ENCODE measurements at regions not wholly inside any gene's neighbourhood (a gene's known extent, or its start where the extent isn't known, plus 50 kb on each side); places are given as distances from the start of the nearest gene placed in this dataset.

- Histone ChIP-seq H3K4me1 (ENCODE audit: control insufficient read depth in 1 of 2, insufficient read depth in 2 of 2, low read length in 2 of 2) (no peaks in the 10 kb centered on the region), H3K27ac (ENCODE audit: low read depth, low read length) (no peak overlapping the region), H4K20me1 (ENCODE audit: insufficient read depth) (no peaks in the 10 kb centered on the region), H3K4me3 (replicated peaks in 1 of 2; ENCODE audit: low read depth in 1 of 2, low read length in 2 of 2) (no peak overlapping the region), H3K9ac (ENCODE audit: low read length) (no peak overlapping the region), H3K9me3 (ENCODE audit: control insufficient read depth in 1 of 2, insufficient read depth in 1 of 2, low read depth in 1 of 2, low read length in 2 of 2) (no peaks in the 10 kb centered on the region), H3K36me3 (ENCODE audit: control insufficient read depth in 1 of 2, insufficient read depth in 2 of 2, low read length in 2 of 2) (no peaks in the 10 kb centered on the region), H3K79me2 (ENCODE audit: insufficient read depth, low read length) (no peaks in the 10 kb centered on the region), H3K9me2 (ENCODE audit: insufficient read depth) (no peaks in the 10 kb centered on the region), H2AFZ (ENCODE audit: low read depth, low read length, poor library complexity, severe bottlenecking) (no peak overlapping the region), H3K27me3 (ENCODE audit: insufficient read depth, low read length) (0 out of 2 replicates have a peak, but pooled peaks cover 4% of the 10 kb centered on the region), H3K4me2 (ENCODE audit: low read length) (no peak overlapping the region)
- DNase-seq (ENCODE audit: low read depth, low spot score) (no peak), ATAC-seq (no peak)
- CTCF ChIA-PET = no interaction called here
- POLR2A ChIA-PET = no interaction called here
- RAD21 ChIA-PET (ENCODE audit: low non-redundant PET in 1 of 2, low total read pairs in 2 of 2, uncharacterized antibody in 2 of 2, unreplicated experiment in 2 of 2) = no interaction called here
- intact Hi-C loops (cut with micrococcal nuclease) = no loop called here
- TF ChIP-seq ZBTB33 (IDR thresholded peaks at IDR 0.05; ENCODE audit: extremely low read depth, insufficient replicate concordance, low read length) (no peak), EZH2 (IDR thresholded peaks at IDR 0.05) (no peak), YY1 (IDR thresholded peaks at IDR 0.05; ENCODE audit: extremely low read depth, insufficient replicate concordance, low read depth, low read length) (no peak), ELF1 (IDR thresholded peaks at IDR 0.05; ENCODE audit: borderline replicate concordance, low read depth) (no peak), SRF (IDR thresholded peaks at IDR 0.05; ENCODE audit: low read depth) (no peak), POLR2A (IDR thresholded peaks at IDR 0.05; ENCODE audit: borderline replicate concordance, extremely low read depth, insufficient read depth, insufficient read length) (no peak), REST (IDR thresholded peaks at IDR 0.05; ENCODE audit: low read depth) (no peak), JUND (IDR thresholded peaks at IDR 0.05) (no peak), MAX (IDR thresholded peaks at IDR 0.05) (no peak)
- no TSS peak for BruUV-seq (replicated peaks)
These were observed 143.5 kb upstream of the B3GAT1 start for GRCh38 chr11:134555510-134555909.

Data from HCT116 (cell line).